Tibial artery (tissue), 4 donors: ENCODE measurements at regions not wholly inside any gene's neighbourhood (a gene's known extent, or its start where the extent isn't known, plus 50 kb on each side); places are given as distances from the start of the nearest gene placed in this dataset.

ENCODE experiments used
- DNase-seq, 2 donors: peaks; one replicate each; pipeline ENCODE4 v3.0.0-alpha.2; 2019
- H3K27ac ChIP-seq, 2 donors: fragments of 200-600 bp; sonication (generic) in 1 of 2; 1 replicate in 1 of 2; 2 replicates in 1 of 2; pipeline ENCODE4 v1.5.1; 2018 to 2019; ENCODE audit warnings: mild to moderate bottlenecking in 1 of 2
- H3K27me3 ChIP-seq, 2 donors: fragments of 200-600 bp; sonication (generic) in 1 of 2; one replicate each; pipeline versions ENCODE4 v1.5.1 to v1.6.0; 2016 to 2019
- H3K36me3 ChIP-seq, 3 donors: fragments of 200-600 bp; sonication (generic) in 2 of 3; one replicate each; pipeline ENCODE4 v1.5.1; 2016 to 2019; ENCODE audit warnings: mild to moderate bottlenecking in 2 of 3
- H3K4me1 ChIP-seq, 4 donors: fragments of 200-600 bp; sonication (generic) in 2 of 4; 1 replicate in 3 of 4; 2 replicates in 1 of 4; pipeline ENCODE4 v1.5.1; 2016 to 2019
- H3K4me3 ChIP-seq, 2 donors: fragments of 200-600 bp; sonication (generic) in 1 of 2; 1 replicate in 1 of 2; 2 replicates in 1 of 2; pipeline ENCODE4 v1.5.1; 2018 to 2019; ENCODE audit warnings: mild to moderate bottlenecking in 2 of 2
- H3K9me3 ChIP-seq, 3 donors: fragments of 200-600 bp; sonication (generic) in 1 of 3; one replicate each; pipeline ENCODE4 v1.5.1; 2016 to 2019
- intact Hi-C: fragments of 100-400 bp; cut with DNase I; formaldehyde crosslinking; loops from one replicate; pipeline ENCODE4 v1.15.0; 2023; ENCODE audit warnings: low total_unique reads
- TF ChIP-seq, protein P1 (sequence below), 2 experiments: fragments of 200-600 bp in 1 of 2; fragments of 450-650 bp in 1 of 2; IDR thresholded peaks; one replicate each; pipeline ENCODE4 v1.5.1; 2017 to 2019; ENCODE audit warnings: antibody characterized with exemption in 2 of 2, mild to moderate bottlenecking in 1 of 2, moderate library complexity in 1 of 2

DNA sequence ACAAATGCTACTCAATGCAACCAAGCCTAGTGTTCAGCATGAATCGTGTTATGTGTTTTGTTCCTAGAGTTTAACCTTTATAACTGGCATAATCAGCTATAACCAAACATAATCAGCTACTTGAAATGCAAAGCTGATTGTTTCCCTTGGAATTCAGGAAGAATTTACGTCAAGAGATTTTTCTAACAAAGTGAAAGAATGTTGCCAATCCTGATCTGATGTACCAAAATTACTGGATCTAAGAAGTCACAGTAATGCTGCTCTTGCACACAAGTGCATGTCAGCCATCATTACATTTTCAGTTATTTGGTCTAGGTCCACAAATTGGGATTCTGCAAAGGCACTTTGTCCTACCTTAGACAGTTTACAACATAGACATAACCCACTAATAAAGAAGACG is 662.3 kb upstream of the SEMA6A start:
- no peak overlapping the region for H3K27ac ChIP-seq
- intact Hi-C loops = no loop called here
- DNase-seq = no peak

DNA sequence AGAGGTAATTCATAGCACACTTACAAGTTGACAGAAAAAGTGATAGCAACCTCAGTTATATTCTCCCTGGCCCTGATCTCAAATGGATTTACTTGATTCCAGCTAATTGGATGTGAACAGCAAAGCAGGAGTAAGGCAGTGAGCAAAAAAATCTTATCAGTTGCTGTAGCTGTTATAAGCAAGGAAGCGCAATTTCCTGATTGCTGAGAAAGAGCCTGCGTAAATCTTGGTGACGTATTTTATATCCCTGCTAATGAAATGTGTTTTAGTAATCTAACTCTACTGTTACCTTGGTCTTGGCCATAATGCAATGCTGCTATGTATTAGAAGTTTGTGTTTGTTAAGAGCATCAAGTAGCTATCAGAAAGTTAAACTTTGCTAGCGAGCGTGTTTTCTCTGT is 661.2 kb upstream of the SEMA6A start:
- intact Hi-C loops = no loop called here
- H3K27ac ChIP-seq = no peak overlapping the region

More for the DNA sequence above, 662.3 kb upstream of the SEMA6A start:
- no peaks in the 10 kb centered on the region for H3K36me3 ChIP-seq
- H3K4me1 ChIP-seq = no peaks in the 10 kb centered on the region
- TF ChIP-seq, protein P1, sequence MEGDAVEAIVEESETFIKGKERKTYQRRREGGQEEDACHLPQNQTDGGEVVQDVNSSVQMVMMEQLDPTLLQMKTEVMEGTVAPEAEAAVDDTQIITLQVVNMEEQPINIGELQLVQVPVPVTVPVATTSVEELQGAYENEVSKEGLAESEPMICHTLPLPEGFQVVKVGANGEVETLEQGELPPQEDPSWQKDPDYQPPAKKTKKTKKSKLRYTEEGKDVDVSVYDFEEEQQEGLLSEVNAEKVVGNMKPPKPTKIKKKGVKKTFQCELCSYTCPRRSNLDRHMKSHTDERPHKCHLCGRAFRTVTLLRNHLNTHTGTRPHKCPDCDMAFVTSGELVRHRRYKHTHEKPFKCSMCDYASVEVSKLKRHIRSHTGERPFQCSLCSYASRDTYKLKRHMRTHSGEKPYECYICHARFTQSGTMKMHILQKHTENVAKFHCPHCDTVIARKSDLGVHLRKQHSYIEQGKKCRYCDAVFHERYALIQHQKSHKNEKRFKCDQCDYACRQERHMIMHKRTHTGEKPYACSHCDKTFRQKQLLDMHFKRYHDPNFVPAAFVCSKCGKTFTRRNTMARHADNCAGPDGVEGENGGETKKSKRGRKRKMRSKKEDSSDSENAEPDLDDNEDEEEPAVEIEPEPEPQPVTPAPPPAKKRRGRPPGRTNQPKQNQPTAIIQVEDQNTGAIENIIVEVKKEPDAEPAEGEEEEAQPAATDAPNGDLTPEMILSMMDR (IDR thresholded peaks at IDR 0.05) = no peak
- H3K9me3 ChIP-seq = peaks cover 0 to 6% (median 0%) of the 10 kb centered on the region in 3 donors
- H3K27me3 ChIP-seq = no peaks in the 10 kb centered on the region
- H3K4me3 ChIP-seq = no peak overlapping the region

DNA sequence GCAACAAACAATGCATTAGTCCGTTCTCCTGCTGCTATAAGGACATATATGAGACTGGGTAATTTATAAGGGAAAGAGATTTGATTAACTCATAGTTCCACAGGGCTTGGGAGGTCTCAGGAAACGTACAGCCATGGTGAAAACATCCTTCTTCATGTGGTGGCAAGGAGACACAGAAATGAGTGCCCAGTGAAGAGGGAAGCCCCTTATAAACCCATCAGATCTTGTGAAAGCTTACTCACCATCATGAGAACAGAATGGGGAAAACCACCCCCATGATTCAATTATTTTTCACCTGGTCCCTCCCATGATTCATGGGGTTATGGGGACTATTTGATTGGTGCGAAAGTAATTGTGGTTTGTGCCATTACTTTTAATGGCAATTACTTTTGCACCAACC is 655.8 kb upstream of the SEMA6A start:
- Histone ChIP-seq H3K9me3 (no peaks in the 10 kb centered on the region), H3K4me1 (no peaks in the 10 kb centered on the region), H3K27ac (no peak overlapping the region), H3K36me3 (no peaks in the 10 kb centered on the region), H3K27me3 (no peaks in the 10 kb centered on the region), H3K4me3 (no peak overlapping the region)
- no peak for DNase-seq
- TF ChIP-seq, protein P1 (IDR thresholded peaks at IDR 0.05) = no peak
- intact Hi-C loops = no loop called here

More for the DNA sequence above, 661.2 kb upstream of the SEMA6A start:
- Histone ChIP-seq H3K36me3 (no peaks in the 10 kb centered on the region), H3K4me1 (no peaks in the 10 kb centered on the region), H3K9me3 (no peaks in the 10 kb centered on the region), H3K4me3 (no peak overlapping the region), H3K27me3 (no peaks in the 10 kb centered on the region)
- TF ChIP-seq, protein P1 (IDR thresholded peaks at IDR 0.05) = no peak
- DNase-seq = no peak

DNA sequence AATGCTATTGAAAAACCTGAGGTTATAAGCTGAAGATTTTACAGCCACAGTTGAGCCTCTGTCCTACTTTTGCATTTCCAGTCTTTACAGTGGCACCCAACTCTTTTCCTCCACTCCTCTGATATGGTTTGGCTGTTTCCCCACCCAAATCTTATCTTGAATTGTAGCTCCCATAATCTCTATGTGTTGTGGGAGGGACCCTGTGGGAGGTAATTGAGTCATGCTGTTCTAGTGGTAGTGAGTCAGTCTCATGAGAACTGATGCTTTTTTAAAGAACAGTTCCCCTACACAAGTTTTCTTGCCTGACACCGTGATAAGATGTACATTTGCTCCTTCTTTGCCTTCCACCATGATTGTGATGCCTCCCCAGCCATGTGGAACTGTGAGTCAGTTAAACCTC is 646.1 kb upstream of the SEMA6A start:
- TF ChIP-seq, protein P1 (IDR thresholded peaks at IDR 0.05) = no peak
- Histone ChIP-seq H3K4me3 (no peak overlapping the region), H3K36me3 (no peaks in the 10 kb centered on the region), H3K9me3 (no peaks in the 10 kb centered on the region), H3K27me3 (no peaks in the 10 kb centered on the region), H3K4me1 (no peaks in the 10 kb centered on the region), H3K27ac (no peak overlapping the region)
- intact Hi-C loops = no loop called here
- DNase-seq = no peak

DNA sequence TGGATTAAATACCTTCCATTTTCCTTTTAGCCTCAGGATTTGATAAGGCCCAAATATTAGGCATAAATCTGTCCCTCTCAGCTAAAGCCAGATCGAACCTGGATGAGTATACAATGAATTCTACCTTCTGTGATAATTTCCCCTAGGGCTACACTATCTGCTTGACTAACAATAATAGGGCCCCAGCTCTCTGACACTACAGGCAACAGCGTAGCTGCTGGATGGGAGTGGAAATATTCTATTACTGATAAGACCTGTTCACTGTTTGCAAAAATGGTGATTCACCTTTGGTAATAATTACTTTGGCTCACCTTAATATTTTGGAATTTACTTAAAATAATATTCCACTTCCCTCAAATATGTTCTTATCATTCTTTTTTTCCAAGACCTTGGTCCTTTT is 644.2 kb upstream of the SEMA6A start:
- Histone ChIP-seq H3K36me3 (no peaks in the 10 kb centered on the region), H3K27ac (no peak overlapping the region), H3K4me1 (no peaks in the 10 kb centered on the region), H3K27me3 (no peaks in the 10 kb centered on the region), H3K9me3 (no peaks in the 10 kb centered on the region), H3K4me3 (no peak overlapping the region)
- intact Hi-C loops = no loop called here
- TF ChIP-seq, protein P1 (IDR thresholded peaks at IDR 0.05) = no peak
- DNase-seq = no peak

DNA sequence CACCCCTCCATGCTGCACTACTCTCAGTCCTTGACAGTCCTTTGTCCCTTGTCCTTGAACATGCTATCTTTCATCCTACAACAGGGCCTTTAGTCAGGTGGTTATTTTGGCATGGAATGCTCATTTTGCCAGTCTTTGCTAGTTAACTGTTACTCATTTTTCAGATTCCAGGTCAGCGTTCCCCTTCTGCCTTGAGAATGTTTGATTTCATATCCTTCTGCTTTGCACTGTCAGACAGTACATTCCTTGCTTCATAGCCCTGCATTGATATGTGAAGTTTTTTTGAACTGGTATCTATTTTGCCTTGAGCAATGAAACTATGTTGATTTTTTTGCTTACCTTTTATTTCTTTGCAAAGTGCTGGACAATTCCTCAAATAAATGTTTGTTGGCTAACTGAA is 638.2 kb upstream of the SEMA6A start:
- H3K27ac ChIP-seq = no peak overlapping the region
- intact Hi-C loops = no loop called here

More for the DNA sequence above, 638.2 kb upstream of the SEMA6A start:
- Histone ChIP-seq H3K36me3 (no peaks in the 10 kb centered on the region), H3K27me3 (no peaks in the 10 kb centered on the region), H3K9me3 (no peaks in the 10 kb centered on the region), H3K4me1 (no peaks in the 10 kb centered on the region), H3K4me3 (no peak overlapping the region)
- TF ChIP-seq, protein P1 (IDR thresholded peaks at IDR 0.05) = no peak
- no peak for DNase-seq
